Testis (tissue), 2 donors: ENCODE measurements at regions not wholly inside any gene's neighbourhood (a gene's known extent, or its start where the extent isn't known, plus 50 kb on each side); places are given as distances from the start of the nearest gene placed in this dataset.

Source experiments
- POLR2A ChIP-seq: fragments of 450-650 bp; IDR thresholded peaks from one replicate; pipeline ENCODE4 v1.6.1; 2017; ENCODE audit warnings: antibody characterized with exemption, mild to moderate bottlenecking, moderate library complexity
- TF ChIP-seq, protein P1 (sequence below), 3 experiments: fragments of 450-650 bp in 2 of 3; fragments of 200-600 bp in 1 of 3; sonication (generic) in 1 of 3; IDR thresholded peaks; one replicate each; pipeline ENCODE4 v1.5.1; 2016 to 2019; ENCODE audit warnings: antibody characterized with exemption in 3 of 3, mild to moderate bottlenecking in 2 of 3, moderate library complexity in 1 of 3

DNA sequence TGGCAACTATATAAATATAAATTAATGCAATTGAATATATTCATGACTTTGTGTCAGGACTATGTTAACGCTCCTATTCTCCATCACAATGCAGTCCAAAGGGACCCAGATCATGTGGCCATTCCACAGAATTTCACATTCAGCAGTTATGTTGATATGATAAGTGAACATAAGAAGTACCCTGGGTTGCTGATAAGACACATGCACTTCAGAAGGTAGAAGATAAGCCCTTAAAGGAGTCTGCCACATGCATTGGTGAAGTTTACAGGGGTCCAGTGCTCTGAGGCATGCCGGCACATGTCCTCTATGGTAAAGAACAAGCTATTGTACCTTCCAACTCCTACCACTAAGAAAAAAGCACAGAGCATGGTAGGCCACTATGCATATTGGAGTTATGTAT, 76.4 kb downstream of the PHAX start:
- TF ChIP-seq, protein P1, sequence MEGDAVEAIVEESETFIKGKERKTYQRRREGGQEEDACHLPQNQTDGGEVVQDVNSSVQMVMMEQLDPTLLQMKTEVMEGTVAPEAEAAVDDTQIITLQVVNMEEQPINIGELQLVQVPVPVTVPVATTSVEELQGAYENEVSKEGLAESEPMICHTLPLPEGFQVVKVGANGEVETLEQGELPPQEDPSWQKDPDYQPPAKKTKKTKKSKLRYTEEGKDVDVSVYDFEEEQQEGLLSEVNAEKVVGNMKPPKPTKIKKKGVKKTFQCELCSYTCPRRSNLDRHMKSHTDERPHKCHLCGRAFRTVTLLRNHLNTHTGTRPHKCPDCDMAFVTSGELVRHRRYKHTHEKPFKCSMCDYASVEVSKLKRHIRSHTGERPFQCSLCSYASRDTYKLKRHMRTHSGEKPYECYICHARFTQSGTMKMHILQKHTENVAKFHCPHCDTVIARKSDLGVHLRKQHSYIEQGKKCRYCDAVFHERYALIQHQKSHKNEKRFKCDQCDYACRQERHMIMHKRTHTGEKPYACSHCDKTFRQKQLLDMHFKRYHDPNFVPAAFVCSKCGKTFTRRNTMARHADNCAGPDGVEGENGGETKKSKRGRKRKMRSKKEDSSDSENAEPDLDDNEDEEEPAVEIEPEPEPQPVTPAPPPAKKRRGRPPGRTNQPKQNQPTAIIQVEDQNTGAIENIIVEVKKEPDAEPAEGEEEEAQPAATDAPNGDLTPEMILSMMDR (IDR thresholded peaks at IDR 0.05): no peak
- TF ChIP-seq POLR2A: no peak
